CD14-positive monocyte (primary cell): ENCODE measurements at regions not wholly inside any gene's neighbourhood (a gene's known extent, or its start where the extent isn't known, plus 50 kb on each side); places are given as distances from the start of the nearest gene placed in this dataset.

Experiments
- DNase-seq, 3 donors: peaks; one replicate each; pipeline ENCODE4 v3.0.0-alpha.2; 2011 to 2022
- H2AFZ ChIP-seq: 2 replicates; pipeline ENCODE4 v1.6.0; 2012; ENCODE audit warnings: mild to moderate bottlenecking, low read depth, low read length, inconsistent platforms; ENCODE audit not compliant: insufficient read depth, poor library complexity, severe bottlenecking
- H3K27ac ChIP-seq, 2 donors: 1 replicate in 1 of 2; 2 replicates in 1 of 2; pipeline ENCODE4 v1.5.1; 2012 to 2013; ENCODE audit warnings: low read length in 2 of 2, control low read depth in 1 of 2, inconsistent platforms in 1 of 2, low read depth in 1 of 2, mild to moderate bottlenecking in 1 of 2
- H3K27me3 ChIP-seq, 2 donors: one replicate each; pipeline versions ENCODE4 v1.6.0 to v1.6.1; 2011 to 2013; ENCODE audit warnings: low read length in 2 of 2; ENCODE audit not compliant: control insufficient read depth in 2 of 2, insufficient read depth in 2 of 2
- H3K36me3 ChIP-seq, 2 donors: replicated peaks in 1 of 2; 1 replicate in 1 of 2; 2 replicates in 1 of 2; pipeline versions ENCODE4 v1.5.1 to v1.6.1; 2012 to 2013; ENCODE audit warnings: low read length in 2 of 2, control low read depth in 1 of 2, inconsistent platforms in 1 of 2, mild to moderate bottlenecking in 1 of 2; ENCODE audit not compliant: insufficient read depth in 2 of 2, control insufficient read depth in 1 of 2
- H3K4me1 ChIP-seq, 2 donors: 1 replicate in 1 of 2; 2 replicates in 1 of 2; pipeline versions ENCODE4 v1.5.1 to v1.6.1; 2012 to 2013; ENCODE audit warnings: low read length in 2 of 2, control low read depth in 1 of 2, inconsistent platforms in 1 of 2, mild to moderate bottlenecking in 1 of 2, moderate library complexity in 1 of 2; ENCODE audit not compliant: insufficient read depth in 2 of 2, control insufficient read depth in 1 of 2
- H3K4me2 ChIP-seq: replicated peaks from 2 replicates; pipeline ENCODE3; 2012; ENCODE audit warnings: low read length, moderate library complexity, mild to moderate bottlenecking; ENCODE audit not compliant: poor library complexity, severe bottlenecking; ENCODE audit errors: extremely low read depth
- H3K4me3 ChIP-seq, 3 experiments: fragments of 200-600 bp in 1 of 3; sonication (generic) in 1 of 3; replicated peaks in 1 of 3; 1 replicate in 2 of 3; 2 replicates in 1 of 3; pipeline ENCODE4 v1.5.1; 2011 to 2013; ENCODE audit warnings: low read length in 3 of 3, mild to moderate bottlenecking in 3 of 3, control low read depth in 2 of 3, low read depth in 2 of 3, inconsistent platforms in 1 of 3, moderate library complexity in 1 of 3
- H3K79me2 ChIP-seq: 2 replicates; pipeline ENCODE4 v1.6.0; 2012; ENCODE audit warnings: mild to moderate bottlenecking, control low read depth, inconsistent platforms, low read length, moderate library complexity; ENCODE audit not compliant: insufficient read depth
- H3K9ac ChIP-seq: 2 replicates; pipeline ENCODE4 v1.6.0; 2017; ENCODE audit warnings: low read length, mild to moderate bottlenecking; ENCODE audit not compliant: insufficient read depth, poor library complexity, severe bottlenecking
- H3K9me3 ChIP-seq, 2 donors: replicated peaks in 1 of 2; 1 replicate in 1 of 2; 2 replicates in 1 of 2; pipeline versions ENCODE4 v1.5.1 to v1.6.1; 2012 to 2013; ENCODE audit warnings: low read length in 2 of 2, control low read depth in 1 of 2; ENCODE audit not compliant: control insufficient read depth in 1 of 2, insufficient read depth in 1 of 2
- H4K20me1 ChIP-seq: 2 replicates; pipeline ENCODE4 v1.6.0; 2012; ENCODE audit warnings: mild to moderate bottlenecking, low read length, control low read depth, moderate library complexity; ENCODE audit not compliant: insufficient read depth
- H3K27ac Mint-ChIP-seq, 7 donors: one replicate each; pipeline ENCODE4 v1.8.0; 2020; ENCODE audit warnings: mild to moderate bottlenecking in 7 of 7, mixed read lengths in 7 of 7, moderate library complexity in 6 of 7, inconsistent platforms in 2 of 7
- H3K27me3 Mint-ChIP-seq, 3 donors: one replicate each; pipeline ENCODE4 v1.8.0; 2021 to 2022; ENCODE audit warnings: low read depth in 3 of 3, mild to moderate bottlenecking in 3 of 3, mixed read lengths in 3 of 3, moderate library complexity in 3 of 3, inconsistent platforms in 1 of 3
- H3K36me3 Mint-ChIP-seq, 2 donors: one replicate each; pipeline ENCODE4 v1.8.0; 2020; ENCODE audit warnings: mixed read lengths in 2 of 2, inconsistent platforms in 1 of 2, mild to moderate bottlenecking in 1 of 2
- H3K4me1 Mint-ChIP-seq: one replicate; pipeline ENCODE4 v1.8.0; 2020; ENCODE audit warnings: mild to moderate bottlenecking, mixed read lengths
- H3K4me3 Mint-ChIP-seq, 2 donors: one replicate each; pipeline ENCODE4 v1.8.0; 2020; ENCODE audit warnings: mild to moderate bottlenecking in 2 of 2, mixed read lengths in 2 of 2, moderate library complexity in 1 of 2
- H3K9me3 Mint-ChIP-seq, 7 donors: one replicate each; pipeline ENCODE4 v1.8.0; 2020 to 2022; ENCODE audit warnings: mixed read lengths in 7 of 7, mild to moderate bottlenecking in 6 of 7, moderate library complexity in 6 of 7, inconsistent platforms in 2 of 7
- CTCF ChIP-seq: fragments of 200-600 bp; IDR thresholded peaks from one replicate; pipeline ENCODE4 v1.8.0; 2022; ENCODE audit warnings: antibody characterized with exemption, mild to moderate bottlenecking
- WGBS: methylation state at CpG from one replicate; pipeline ENCODE4 v1.1.5; 2013; ENCODE audit warnings: missing lambda C conversion rate; ENCODE audit not compliant: insufficient coverage; 5-methylcytosine and 5-hydroxymethylcytosine counted together
- intact Hi-C, 2 donors: fragments of 100-400 bp; cut with micrococcal nuclease; formaldehyde crosslinking; loops; one replicate each; pipeline versions ENCODE4 v1.15.0 to v1.15.1; 2023

GRCh38 chr2:3073041-3073595 is 304.5 kb downstream of the EIPR1 start:
- H4K20me1 ChIP-seq = no peaks in the 10 kb centered on the region
- Mint-ChIP-seq H3K9me3 (peaks cover 0 to 3% (median 0%) of the 10 kb centered on the region in 7 donors), H3K36me3 (no peaks in the 10 kb centered on the region), H3K27me3 (peaks cover 1 to 3% (median 2%) of the 10 kb centered on the region in 3 donors), H3K4me3 (no peak overlapping the region), H3K27ac (no peak overlapping the region), H3K4me1 (no peaks in the 10 kb centered on the region)
- H3K9me3 ChIP-seq = no peaks in the 10 kb centered on the region
- TF ChIP-seq CTCF = no peak
- H3K4me2 ChIP-seq = no peak overlapping the region
- no peak overlapping the region for H3K27ac ChIP-seq
- 89% methylated on average over 9 of the region's 13 CpGs for whole genome bisulfite sequencing
- DNase-seq = no peak
- no peaks in the 10 kb centered on the region for H3K79me2 ChIP-seq
- no peak overlapping the region for H2AFZ ChIP-seq
- H3K9ac ChIP-seq = no peak overlapping the region
- intact Hi-C loops = no loop called here
- no peaks in the 10 kb centered on the region for H3K36me3 ChIP-seq
- no peaks in the 10 kb centered on the region for H3K27me3 ChIP-seq
- no peak overlapping the region for H3K4me3 ChIP-seq
- H3K4me1 ChIP-seq = no peaks in the 10 kb centered on the region

- H3K4me1 Mint-ChIP-seq = no peaks in the 10 kb centered on the region
- Histone ChIP-seq H3K27ac (no peak overlapping the region), H3K4me1 (no peaks in the 10 kb centered on the region), H3K79me2 (no peaks in the 10 kb centered on the region), H3K4me3 (no peak overlapping the region), H3K9ac (no peak overlapping the region), H3K27me3 (no peaks in the 10 kb centered on the region), H3K9me3 (no peaks in the 10 kb centered on the region), H4K20me1 (no peaks in the 10 kb centered on the region), H2AFZ (no peak overlapping the region), H3K4me2 (no peak overlapping the region), H3K36me3 (no peaks in the 10 kb centered on the region)
- intact Hi-C loops = no loop called here
- TF ChIP-seq CTCF = no peak
- 89% methylated on average over 3 of the region's 10 CpGs for WGBS
- no peaks in the 10 kb centered on the region for H3K36me3 Mint-ChIP-seq
- peaks cover 0 to 2% (median 0%) of the 10 kb centered on the region in 7 donors for H3K9me3 Mint-ChIP-seq
- no peak for DNase-seq
- peaks cover 1 to 3% (median 2%) of the 10 kb centered on the region in 3 donors for H3K27me3 Mint-ChIP-seq
- no peak overlapping the region for H3K4me3 Mint-ChIP-seq
- no peak overlapping the region for H3K27ac Mint-ChIP-seq
These were observed 305.8 kb downstream of the EIPR1 start for GRCh38 chr2:3071685-3072263.
